Tibial nerve (tissue), 3 donors: ENCODE measurements at regions not wholly inside any gene's neighbourhood (a gene's known extent, or its start where the extent isn't known, plus 50 kb on each side); places are given as distances from the start of the nearest gene placed in this dataset.

Experiments used
- CTCF ChIP-seq, 5 experiments: fragments of 200-600 bp in 3 of 5; fragments of 450-650 bp in 2 of 5; sonication (generic) in 3 of 5; IDR thresholded peaks; one replicate each; pipeline ENCODE4 v1.5.1; 2016 to 2019; ENCODE audit warnings: antibody characterized with exemption in 5 of 5, mild to moderate bottlenecking in 3 of 5, moderate library complexity in 2 of 5
- POLR2A ChIP-seq, 2 donors: fragments of 450-650 bp; IDR thresholded peaks; one replicate each; pipeline ENCODE4 v1.6.1; 2017; ENCODE audit warnings: antibody characterized with exemption in 2 of 2, mild to moderate bottlenecking in 2 of 2, moderate library complexity in 2 of 2

GRCh38 chr9:13915131-13915530 lies 398.8 kb downstream of the NFIB start:
- TF ChIP-seq CTCF (IDR thresholded peaks at IDR 0.05): no peak
- TF ChIP-seq POLR2A (IDR thresholded peaks at IDR 0.05): no peak
